HepG2 (cell line): ENCODE measurements at regions not wholly inside any gene's neighbourhood (a gene's known extent, or its start where the extent isn't known, plus 50 kb on each side); places are given as distances from the start of the nearest gene placed in this dataset.

Experiments
- CTCF ChIP-seq: sonication (generic); formaldehyde crosslinking; IDR thresholded peaks from 2 replicates; pipeline ENCODE4 v1.5.0; 2020; ENCODE audit warnings: mild to moderate bottlenecking, missing genetic modification reagents, moderate library complexity
- EP300 ChIP-seq, 3 experiments: sonication (generic) in 1 of 3; formaldehyde crosslinking in 1 of 3; IDR thresholded peaks; 2 replicates each; pipeline versions ENCODE4 v1.5.1 to v1.6.1; 2011 to 2020; ENCODE audit warnings: low read depth in 2 of 3, low read length in 2 of 3, borderline replicate concordance in 1 of 3, improper control_type of control experiment in 1 of 3, mild to moderate bottlenecking in 1 of 3, missing genetic modification reagents in 1 of 3, moderate library complexity in 1 of 3
- HMGA1 ChIP-seq: sonication (generic); formaldehyde crosslinking; conservative IDR thresholded peaks from 2 replicates; pipeline ENCODE4 v1.4.0; 2020; ENCODE audit warnings: missing genetic modification reagents
- SMAD1 ChIP-seq: sonication (generic); formaldehyde crosslinking; IDR thresholded peaks from 2 replicates; pipeline ENCODE4 v1.4.0; 2020; ENCODE audit warnings: missing genetic modification reagents, low read depth, mild to moderate bottlenecking, borderline replicate concordance
- ZBTB1 ChIP-seq: sonication (generic); formaldehyde crosslinking; IDR thresholded peaks from 2 replicates; pipeline ENCODE4 v1.4.0; 2020; ENCODE audit warnings: missing genetic modification reagents, borderline replicate concordance

- TF ChIP-seq SMAD1 (CRISPR knock-in tag) (no peak), ZBTB1 (no peak), EP300 (IDR thresholded peaks at IDR 0.05; ENCODE audit: low read depth in 2 of 2, low read length in 2 of 2) (no peak), EP300 (CRISPR knock-in tag; IDR thresholded peaks at IDR 0.05; ENCODE audit: borderline replicate concordance) (no peak), CTCF (CRISPR knock-in tag) (no peak), HMGA1 (CRISPR knock-in tag) (no peak)
These were observed 294.9 kb downstream of the LRRIQ3 start for GRCh38 chr1:73903092-73903491.
